ENCODE measurements at regions not wholly inside any gene's neighbourhood (a gene's known extent, or its start where the extent isn't known, plus 50 kb on each side); places are given as distances from the start of the nearest gene placed in this dataset.

DNA sequence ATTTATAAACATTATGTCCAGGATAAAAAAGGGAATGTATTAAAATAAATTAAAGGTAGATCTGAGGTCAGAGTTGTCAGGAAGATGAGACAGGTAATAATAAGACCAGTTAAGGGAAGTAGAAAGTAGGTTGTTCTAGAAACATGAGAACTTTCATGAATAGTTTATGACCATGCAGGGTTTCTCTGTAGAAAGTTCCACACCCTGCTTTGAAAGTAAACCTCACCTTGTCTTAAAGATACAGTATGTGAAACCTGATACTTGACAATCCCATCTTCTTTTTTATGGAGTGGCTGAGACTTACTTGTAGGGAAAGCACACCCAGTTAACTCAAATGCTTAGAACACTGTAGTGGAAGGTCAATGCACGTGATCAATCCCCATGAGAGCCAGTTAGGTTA lies 260.6 kb upstream of the ZNF462 start:
- TF ChIP-seq, protein P1, sequence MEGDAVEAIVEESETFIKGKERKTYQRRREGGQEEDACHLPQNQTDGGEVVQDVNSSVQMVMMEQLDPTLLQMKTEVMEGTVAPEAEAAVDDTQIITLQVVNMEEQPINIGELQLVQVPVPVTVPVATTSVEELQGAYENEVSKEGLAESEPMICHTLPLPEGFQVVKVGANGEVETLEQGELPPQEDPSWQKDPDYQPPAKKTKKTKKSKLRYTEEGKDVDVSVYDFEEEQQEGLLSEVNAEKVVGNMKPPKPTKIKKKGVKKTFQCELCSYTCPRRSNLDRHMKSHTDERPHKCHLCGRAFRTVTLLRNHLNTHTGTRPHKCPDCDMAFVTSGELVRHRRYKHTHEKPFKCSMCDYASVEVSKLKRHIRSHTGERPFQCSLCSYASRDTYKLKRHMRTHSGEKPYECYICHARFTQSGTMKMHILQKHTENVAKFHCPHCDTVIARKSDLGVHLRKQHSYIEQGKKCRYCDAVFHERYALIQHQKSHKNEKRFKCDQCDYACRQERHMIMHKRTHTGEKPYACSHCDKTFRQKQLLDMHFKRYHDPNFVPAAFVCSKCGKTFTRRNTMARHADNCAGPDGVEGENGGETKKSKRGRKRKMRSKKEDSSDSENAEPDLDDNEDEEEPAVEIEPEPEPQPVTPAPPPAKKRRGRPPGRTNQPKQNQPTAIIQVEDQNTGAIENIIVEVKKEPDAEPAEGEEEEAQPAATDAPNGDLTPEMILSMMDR (IDR thresholded peaks at IDR 0.05): no peak
- TF ChIP-seq ZFX (IDR thresholded peaks at IDR 0.05; ENCODE audit: borderline replicate concordance): no peak

Measured in 22Rv1 (cell line).